ENCODE measurements at regions not wholly inside any gene's neighbourhood (a gene's known extent, or its start where the extent isn't known, plus 50 kb on each side); places are given as distances from the start of the nearest gene placed in this dataset.
"Not testable (repeated sequence)": the region's sequence is repeated elsewhere in the genome, so short reads cannot be mapped to it uniquely, and the experiment has no call there.

DNA sequence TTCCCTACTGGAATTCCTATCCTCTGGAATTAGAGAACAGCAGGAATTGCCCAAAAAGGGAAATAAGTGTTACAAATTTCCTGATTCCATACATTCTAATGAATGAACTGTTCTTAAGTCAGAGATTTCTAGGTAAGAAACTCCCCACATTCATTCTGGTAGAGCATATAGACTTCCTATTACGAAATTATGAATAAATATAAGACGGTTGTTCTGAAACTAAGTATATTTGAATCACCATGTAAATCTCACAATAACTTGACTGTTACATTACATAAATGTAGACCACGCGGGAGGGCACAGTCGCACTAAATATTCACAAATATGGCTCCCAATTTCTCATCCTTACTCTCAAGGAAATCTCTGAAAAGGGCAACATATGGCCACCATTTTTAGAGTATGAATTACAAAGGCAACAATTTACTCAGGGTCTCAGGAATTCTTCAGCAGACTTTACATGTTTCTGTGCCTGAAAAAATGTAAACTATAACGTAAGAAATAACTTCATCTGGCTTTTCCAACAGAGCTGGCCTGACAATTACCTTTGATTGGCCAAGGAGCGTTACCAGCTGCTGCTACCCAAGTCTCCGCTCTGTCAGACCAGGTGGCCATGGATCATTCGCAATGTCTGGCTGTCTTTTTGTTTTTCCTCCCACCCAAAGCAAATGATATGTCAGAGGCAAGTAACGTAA, 115.8 kb downstream of the MPP7 start:
- no peak for DNase-seq

DNA sequence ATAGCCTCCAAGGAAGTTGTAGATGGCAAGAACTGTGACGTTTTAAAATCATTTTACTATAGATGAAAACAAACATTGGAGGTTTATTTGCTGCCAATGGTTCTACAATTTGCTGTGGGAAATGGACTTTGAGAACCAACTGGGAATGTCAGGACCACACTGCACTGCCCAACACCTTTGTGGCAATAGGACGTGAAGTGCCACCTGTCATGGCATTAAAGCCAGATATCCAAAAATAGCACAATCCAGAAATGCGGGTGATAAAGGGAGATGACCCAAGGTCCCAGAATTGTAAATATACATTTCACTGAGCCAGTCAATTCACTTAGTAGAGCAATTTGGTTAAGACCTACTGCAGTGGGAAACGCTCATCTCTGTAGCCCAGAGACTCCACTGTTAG, 116.4 kb downstream of the MPP7 start:
- DNase-seq, result no peak

GRCh38 chr10:28184810-28185209, 118.1 kb downstream of the MPP7 start:
- DNase-seq, result no peak

DNA sequence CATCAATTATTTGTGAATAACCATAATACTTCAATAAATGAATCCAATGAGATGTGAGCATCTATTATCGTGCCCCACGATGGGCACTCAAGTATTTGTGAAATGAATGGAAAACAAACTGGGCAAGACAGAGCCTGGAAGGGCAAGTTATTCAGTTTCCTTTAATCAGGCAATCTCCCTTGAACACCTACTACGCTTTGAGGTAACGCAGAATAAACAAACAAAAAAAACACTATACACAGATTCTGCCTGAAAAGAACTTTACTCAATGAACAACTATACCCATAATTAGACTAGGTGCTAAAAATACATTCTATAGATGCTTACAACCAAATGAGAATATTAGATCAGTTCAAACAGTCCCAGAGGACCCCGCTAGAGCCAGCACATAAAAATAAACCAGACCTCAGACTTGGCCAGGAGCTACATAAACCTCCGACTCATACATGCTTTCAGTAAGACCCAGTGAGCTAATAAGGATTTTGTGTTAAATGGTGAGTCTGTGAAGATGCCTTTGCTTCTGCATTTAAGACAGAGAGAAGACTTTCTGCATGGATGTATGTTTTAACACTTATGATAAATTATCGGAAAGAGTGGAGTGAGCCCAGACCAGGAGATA, 121.3 kb downstream of the MPP7 start:
- no peak for DNase-seq

DNA sequence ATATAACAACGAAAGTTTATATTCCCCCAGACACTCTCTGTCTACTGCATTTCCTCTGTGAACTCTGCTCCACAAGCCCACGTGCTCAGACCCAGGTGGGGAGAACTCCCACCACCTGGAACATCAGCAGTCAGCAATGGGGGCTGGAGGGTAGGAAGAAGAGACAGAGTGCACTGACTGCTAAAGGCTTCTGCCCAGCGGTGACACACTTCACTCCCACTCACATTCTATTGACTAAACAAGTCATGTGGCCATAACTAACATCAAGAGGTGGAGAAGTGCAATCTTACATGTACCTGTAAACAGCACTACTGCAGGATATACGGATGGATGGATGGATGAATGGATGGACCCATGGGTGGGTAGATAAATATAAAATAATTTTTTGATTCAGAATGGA, 122.2 kb downstream of the MPP7 start:
- DNase-seq, result no peak

DNA sequence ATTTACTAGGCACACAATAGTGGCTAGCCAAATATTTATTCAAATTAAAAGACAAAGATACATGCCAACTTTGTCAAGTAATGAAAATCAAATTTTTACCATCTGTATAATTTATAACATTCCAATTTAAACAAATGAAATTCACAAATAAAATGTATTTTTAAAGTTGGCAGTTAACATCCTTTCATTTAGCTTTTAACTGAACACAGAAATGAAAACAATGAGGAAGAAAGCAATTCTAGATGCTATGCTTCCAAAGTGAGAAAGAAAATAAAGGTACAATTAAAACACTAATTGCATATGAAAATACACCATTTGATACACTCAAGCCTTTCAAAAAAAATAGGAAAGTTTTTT, 123.1 kb downstream of the MPP7 start:
- DNase-seq, result no peak

- DNase-seq, result peak; percentile 26
Observed at GRCh38 chr10:28179006-28179742, 123.7 kb downstream of the MPP7 start.

- no peak for DNase-seq
Observed at GRCh38 chr10:28177944-28178637, 124.8 kb downstream of the MPP7 start.

- not testable (repeated sequence) for DNase-seq
Observed at GRCh38 chr10:28176498-28176897, 126.4 kb downstream of the MPP7 start.

- no peak for DNase-seq
Observed at GRCh38 chr10:28172223-28172610, 130.6 kb downstream of the MPP7 start.

- DNase-seq, result no peak
Observed at GRCh38 chr10:28171468-28172222, 131.2 kb downstream of the MPP7 start.

DNA sequence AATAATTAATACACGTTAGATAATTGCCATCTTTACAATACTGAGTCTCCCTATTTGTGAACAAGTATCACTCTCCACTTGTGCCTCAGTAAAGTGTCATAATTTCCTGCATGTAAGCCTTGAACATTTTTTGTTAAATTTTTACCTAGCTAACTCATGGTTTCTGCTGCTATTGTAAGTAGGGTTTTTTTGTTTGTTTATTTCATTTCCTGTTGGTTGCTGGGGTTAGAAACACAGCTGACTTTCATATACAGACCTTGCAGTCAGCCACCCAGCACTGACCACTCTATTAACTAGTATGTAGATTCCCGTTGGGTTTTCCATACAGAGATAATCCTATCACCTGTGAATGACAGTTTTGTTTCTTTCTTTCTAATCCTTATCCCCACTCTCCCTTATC, 133.3 kb downstream of the MPP7 start:
- DNase-seq, result no peak

DNA sequence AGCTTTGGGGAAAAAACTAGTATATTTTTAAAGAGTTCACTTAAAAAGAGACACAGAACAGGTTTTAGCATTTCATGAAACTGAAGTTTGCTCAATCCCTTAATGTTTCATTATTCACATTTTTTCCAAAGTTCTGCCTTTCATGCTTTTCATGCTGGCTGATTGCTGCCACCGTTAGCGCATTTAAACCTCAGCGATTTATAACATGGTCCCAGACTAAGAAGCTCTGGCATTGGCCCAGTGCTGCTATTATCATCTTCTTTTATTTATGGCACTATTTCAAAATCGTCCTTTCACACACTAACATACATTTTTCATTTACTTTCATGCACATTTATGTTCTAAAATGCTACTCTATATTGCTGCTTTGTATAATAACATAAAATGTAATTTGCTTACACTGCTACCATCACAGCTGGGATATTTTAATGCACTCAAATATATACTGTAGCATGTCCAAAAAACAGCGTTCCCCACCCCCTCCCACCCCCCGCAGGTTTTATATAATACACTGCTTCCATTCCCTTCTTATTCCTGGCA, 141.9 kb downstream of the MPP7 start:
- no peak for DNase-seq

DNA sequence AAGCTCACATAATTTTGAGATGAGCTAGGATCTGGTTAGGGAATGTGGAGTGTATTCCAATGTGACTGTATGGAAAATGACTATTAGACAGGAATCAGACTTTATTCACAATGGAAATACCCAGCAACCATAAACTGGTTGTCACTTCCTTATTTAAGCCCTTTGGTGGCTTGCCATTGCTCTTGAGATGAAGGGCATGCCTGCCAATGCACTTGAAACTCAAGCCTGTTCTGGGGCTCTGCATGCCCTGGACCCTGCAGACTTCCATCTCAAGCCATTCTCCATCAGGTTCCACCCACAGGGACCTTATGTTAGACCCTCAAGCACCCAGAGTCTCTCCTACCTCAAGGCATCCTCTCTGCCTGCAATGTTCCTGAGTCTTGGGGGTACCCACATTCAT, 145.5 kb downstream of the MPP7 start:
- no peak for DNase-seq

- no peak for DNase-seq
Observed at GRCh38 chr10:28155726-28156125, 147.1 kb downstream of the MPP7 start.

DNA sequence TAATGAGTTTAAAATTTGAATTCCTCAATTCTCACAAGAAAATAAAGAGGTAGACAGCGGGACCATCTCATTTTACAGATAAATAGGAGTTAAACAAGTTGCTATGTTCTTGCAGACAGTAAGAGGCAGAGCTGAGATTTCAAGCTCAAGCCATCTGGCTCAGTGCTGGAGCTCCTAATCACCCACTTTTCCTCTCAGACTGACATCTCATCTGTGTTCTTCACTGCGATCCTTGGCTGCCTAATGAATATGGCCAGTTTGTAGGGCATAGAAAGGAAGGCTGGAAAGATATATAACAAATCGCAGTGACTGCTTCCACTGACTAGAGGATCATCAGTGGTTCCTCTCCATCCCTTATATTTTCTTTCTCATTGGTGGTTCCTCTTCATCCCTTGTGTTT, 151.2 kb downstream of the MPP7 start:
- DNase-seq, result no peak

DNA sequence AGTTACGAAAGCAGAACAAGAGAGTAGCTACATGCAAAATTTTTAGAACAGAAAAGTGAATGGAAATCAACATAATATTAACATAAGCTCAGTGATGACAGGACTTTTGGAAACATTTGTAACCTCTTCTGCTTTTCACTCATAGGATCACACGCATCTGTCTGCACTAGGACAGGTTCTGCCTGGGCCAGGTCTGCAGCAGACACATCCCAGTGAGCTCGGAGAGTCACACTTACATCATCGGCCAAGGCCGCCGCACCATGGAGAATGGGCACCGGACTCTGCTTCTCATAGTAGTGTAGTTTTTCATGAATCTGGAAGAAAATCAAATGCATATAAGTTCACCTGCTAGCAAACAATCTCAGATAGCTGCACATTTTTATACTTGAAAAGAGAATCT, 150.9 kb upstream of the ODAD2 start:
- no peak for DNase-seq

GRCh38 chr10:28147706-28148105, 148.8 kb upstream of the ODAD2 start:
- DNase-seq, result no peak

DNA sequence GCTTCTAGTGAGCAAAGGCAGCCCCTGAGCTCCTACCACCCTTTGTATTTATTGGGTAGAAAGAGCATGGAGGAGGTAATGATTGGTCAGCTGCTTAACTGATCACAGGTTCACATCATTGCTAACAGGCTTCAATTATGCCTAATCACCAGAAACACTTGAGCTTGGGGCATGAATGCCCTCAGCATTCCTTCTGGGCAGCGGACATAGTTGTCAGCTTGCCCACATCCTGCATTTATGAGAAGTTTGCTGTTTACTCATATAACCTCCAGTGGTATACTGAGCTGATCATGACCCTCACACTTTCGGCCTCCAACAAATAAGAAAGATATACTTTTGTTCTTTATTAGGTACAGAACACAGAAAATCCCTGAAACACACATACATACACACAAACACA, 140.3 kb upstream of the ODAD2 start:
- no peak for DNase-seq

DNA sequence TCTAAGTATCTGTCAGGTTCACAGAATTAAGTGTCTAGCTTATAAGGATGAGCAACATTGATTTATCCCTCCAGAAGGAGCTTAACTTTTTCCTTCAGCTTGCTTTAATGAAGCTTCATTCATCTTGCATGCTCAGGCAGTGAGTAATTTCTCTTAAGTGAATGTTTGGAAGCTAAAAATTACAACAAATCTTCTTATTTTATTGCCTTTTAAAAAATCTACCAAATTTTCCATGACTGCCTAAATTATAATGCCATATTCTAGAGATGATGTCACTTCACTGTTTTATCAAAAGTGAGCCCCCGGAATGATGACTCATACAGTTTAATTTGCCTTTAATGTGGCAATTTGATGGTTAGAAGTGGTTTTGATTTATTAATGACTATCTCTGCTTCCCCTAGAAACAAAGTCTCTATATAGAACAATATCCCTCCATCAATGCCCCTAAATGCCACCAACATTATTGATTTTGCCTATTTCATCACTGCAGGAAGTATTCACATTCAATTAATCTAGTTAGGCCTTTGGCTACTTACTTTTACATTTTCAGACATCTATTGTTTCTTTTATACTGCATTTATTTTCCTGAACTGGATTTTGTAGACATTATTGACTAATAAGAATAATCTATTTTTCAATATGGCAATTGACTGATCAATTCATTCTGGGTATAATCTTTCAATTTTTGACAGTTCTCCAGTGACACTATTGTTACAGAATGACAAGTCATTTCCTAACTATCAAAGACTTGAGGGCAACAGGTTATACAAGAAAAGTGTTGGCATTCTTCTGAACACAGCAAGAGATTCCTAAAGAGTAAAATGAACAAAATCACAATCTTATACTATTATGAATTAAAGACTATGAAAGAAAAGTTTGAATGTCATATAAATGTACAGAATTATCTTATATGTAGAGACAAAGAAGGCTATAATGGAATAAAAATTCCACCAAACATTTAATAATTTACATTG, 139.3 kb upstream of the ODAD2 start:
- DNase-seq, result no peak

DNA sequence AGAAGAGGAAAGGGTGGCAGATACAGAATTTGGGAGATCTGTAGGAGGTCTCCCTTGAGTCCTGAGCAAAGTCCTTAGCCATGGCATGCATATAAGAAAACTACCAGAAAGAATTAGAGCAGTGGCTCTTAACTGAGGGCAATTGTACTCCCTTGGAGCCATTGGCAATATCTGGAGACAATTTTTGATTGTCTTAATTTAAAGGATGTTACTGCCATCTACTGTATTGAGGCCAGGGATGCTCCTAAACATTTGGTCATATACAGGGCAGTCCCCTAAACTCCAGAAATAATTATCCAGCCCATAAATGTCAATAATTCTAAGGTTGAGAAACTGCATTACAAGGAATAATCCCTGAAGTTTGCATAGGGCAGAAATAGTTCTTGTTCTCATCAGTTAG, 136.4 kb upstream of the ODAD2 start:
- no peak for DNase-seq

DNA sequence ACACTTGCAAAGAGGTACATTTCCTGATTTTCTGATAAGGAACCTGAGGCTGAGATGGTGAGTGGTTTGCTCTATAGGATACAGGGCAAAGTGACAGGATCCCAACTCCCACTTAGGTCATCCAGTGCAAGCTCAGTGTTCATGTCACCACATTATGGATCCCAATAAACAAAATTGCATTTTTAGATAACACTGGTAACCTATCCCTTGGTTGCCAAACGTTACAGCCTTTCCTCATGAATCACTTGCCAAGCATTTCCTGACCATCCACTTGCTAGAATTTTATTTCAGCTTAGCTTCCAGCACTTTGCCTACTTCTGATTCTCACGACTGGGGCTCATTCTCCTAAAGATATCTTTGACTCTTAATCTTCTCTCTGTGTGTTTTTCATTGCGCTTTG, 131.4 kb upstream of the ODAD2 start:
- DNase-seq, result no peak
